ENCODE measurements at regions not wholly inside any gene's neighbourhood (a gene's known extent, or its start where the extent isn't known, plus 50 kb on each side); places are given as distances from the start of the nearest gene placed in this dataset.

DNA sequence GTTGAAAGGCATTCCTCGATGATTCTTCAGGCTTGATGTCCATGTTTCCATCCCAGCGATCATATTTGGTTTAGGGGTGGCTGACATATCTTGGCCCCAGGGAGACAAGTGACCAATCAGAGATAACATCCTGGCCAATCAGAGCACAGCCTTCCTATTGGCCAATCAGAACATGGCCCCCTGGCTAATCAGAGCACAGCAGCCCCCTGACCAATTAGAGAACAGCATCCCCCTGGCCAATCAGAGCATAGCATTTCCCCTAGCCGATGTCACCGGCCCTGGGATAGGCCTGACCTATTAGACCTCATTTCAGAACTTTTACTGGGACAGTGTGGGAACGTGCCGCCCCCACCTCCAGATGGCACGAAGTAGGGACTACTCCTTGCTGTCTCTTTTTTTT is 182.2 kb downstream of the AACS start:
- H3K27ac Mint-ChIP-seq, result no peak overlapping the region
- H3K4me3 Mint-ChIP-seq, result no peak overlapping the region
- H3K9me3 Mint-ChIP-seq, result no peaks in the 10 kb centered on the region
- H3K27me3 Mint-ChIP-seq, result peaks cover 10% of the 10 kb centered on the region
- H3K36me3 Mint-ChIP-seq, result no peaks in the 10 kb centered on the region
- no peaks in the 10 kb centered on the region for H3K4me1 Mint-ChIP-seq

- peaks cover 8% of the 10 kb centered on the region for H3K27me3 Mint-ChIP-seq
Measured at GRCh38 chr12:125249066-125249824, 184.0 kb downstream of the AACS start.

DNA sequence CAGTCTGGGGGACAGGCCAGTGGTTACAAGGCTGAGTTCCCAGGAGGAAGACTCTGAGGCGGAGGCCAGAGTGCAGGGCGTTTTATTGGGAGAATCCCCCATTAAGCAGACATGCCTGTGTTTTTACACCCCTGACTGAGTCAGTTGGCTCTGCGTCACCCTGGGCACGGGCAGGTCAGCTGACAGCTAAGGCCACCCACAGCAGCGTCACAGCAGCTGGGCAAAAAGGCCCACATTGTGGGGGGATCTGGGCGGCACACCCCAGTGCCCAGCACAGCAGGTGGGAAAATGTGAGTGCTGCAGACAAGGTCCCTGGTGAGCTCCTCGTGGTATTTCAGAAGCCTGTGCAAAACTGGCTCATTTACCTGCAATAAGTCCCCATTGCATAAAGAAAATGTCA is 184.7 kb downstream of the AACS start:
- H3K9me3 Mint-ChIP-seq, result no peaks in the 10 kb centered on the region
- H3K27ac Mint-ChIP-seq, result no peak overlapping the region
- H3K4me1 Mint-ChIP-seq, result no peaks in the 10 kb centered on the region
- peaks cover 5% of the 10 kb centered on the region for H3K27me3 Mint-ChIP-seq
- no peaks in the 10 kb centered on the region for H3K36me3 Mint-ChIP-seq
- H3K4me3 Mint-ChIP-seq, result no peak overlapping the region

More at GRCh38 chr12:125249066-125249824, 184.0 kb downstream of the AACS start:
- Mint-ChIP-seq H3K27ac (no peak overlapping the region), H3K36me3 (no peaks in the 10 kb centered on the region), H3K4me1 (no peaks in the 10 kb centered on the region), H3K4me3 (no peak overlapping the region), H3K9me3 (no peaks in the 10 kb centered on the region)

DNA sequence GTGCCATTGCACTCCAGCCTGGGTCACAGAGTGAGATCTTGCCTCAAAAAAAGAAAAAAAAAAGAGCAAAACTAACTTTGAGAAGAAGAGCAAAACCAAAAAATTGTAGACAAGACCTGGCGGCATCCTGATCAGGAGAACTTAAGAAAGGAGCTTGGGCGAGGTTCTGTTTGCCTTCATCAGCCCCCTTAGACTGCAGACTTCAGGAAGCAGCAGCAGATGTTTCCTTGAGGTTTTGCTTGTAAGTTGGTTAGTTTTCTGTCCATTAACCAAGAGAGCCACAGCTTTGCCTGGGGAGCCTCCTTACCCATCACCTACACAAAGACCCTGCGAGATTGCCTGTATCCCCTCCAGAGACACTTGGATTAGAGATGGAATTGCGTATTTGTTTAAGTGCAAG is 189.0 kb downstream of the AACS start:
- Mint-ChIP-seq H3K36me3 (no peaks in the 10 kb centered on the region), H3K4me1 (no peaks in the 10 kb centered on the region), H3K27me3 (peaks cover 4% of the 10 kb centered on the region), H3K27ac (no peak overlapping the region), H3K4me3 (no peak overlapping the region), H3K9me3 (no peaks in the 10 kb centered on the region)

DNA sequence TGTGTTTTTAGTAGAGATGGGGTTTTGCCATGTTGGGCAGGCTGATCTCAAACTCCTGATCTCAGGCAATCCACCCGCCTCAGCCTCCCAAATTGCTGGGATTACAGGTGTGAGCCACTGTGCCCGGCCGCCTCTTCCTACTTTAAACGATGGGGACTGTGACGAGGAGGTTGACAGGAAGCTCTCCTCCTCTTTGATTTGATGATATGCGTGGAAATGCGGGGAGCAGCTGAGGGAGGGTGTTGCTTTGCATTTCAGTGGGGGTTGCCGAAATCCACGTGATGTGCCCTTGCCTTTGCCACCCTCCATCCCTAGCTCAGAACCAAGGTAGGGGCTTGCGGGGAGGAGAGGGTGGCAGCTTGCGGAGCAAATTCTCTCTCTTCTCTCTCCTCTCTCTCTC is 189.6 kb downstream of the AACS start:
- Mint-ChIP-seq H3K4me1 (no peaks in the 10 kb centered on the region), H3K36me3 (no peaks in the 10 kb centered on the region)

GRCh38 chr12:125255935-125256633 is 190.8 kb downstream of the AACS start:
- Mint-ChIP-seq H3K27me3 (peaks cover 5% of the 10 kb centered on the region), H3K4me3 (no peak overlapping the region), H3K9me3 (no peaks in the 10 kb centered on the region), H3K27ac (no peak overlapping the region), H3K4me1 (no peaks in the 10 kb centered on the region), H3K36me3 (no peaks in the 10 kb centered on the region)

More for the DNA sequence above, 189.6 kb downstream of the AACS start:
- no peaks in the 10 kb centered on the region for H3K9me3 Mint-ChIP-seq
- H3K4me3 Mint-ChIP-seq, result no peak overlapping the region
- H3K27me3 Mint-ChIP-seq, result peaks cover 5% of the 10 kb centered on the region
- no peak overlapping the region for H3K27ac Mint-ChIP-seq

DNA sequence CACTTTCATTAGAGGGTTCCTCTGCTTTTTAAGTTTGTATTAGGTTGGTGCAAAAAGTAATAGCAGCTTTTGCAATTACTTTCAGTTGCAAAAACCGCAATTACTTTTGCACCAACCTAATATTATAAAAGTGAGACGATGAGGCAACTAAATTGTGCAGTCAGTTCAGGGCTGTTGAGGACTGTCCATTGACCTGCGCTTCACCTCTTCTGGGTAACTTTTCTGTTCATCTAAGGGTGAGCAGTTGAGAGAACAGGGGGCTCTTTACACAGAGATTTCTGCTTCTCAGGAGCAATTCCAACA is 191.3 kb downstream of the AACS start:
- H3K27me3 Mint-ChIP-seq, result peaks cover 5% of the 10 kb centered on the region
- H3K36me3 Mint-ChIP-seq, result no peaks in the 10 kb centered on the region
- no peaks in the 10 kb centered on the region for H3K9me3 Mint-ChIP-seq
- H3K4me3 Mint-ChIP-seq, result no peak overlapping the region
- H3K27ac Mint-ChIP-seq, result no peak overlapping the region
- no peaks in the 10 kb centered on the region for H3K4me1 Mint-ChIP-seq

- Mint-ChIP-seq H3K27me3 (peaks cover 7% of the 10 kb centered on the region), H3K4me1 (no peaks in the 10 kb centered on the region), H3K4me3 (no peak overlapping the region), H3K36me3 (no peaks in the 10 kb centered on the region), H3K27ac (no peak overlapping the region), H3K9me3 (no peaks in the 10 kb centered on the region)
Measured at GRCh38 chr12:125259178-125259867, 194.1 kb downstream of the AACS start.

DNA sequence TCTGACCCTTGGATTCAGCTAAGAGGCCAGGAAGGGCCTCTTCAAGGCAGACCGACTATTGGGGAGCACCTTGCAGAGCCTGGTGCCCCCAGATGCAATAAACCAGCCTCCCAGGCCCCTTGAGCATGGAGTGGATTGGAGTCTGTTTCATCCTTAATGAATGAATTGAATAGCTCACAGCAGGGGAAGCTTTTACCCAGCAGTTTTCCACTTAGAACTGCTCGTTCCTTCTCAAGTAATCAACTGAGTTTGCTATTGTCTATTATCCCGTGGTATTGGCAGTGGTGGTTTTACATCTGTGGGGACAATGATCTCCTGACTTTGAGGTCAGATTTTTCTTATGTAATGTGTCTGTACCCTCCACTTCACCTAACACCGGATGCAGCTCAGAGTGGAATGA is 197.6 kb downstream of the AACS start:
- no peaks in the 10 kb centered on the region for H3K4me1 Mint-ChIP-seq
- H3K27ac Mint-ChIP-seq, result no peak overlapping the region
- no peak overlapping the region for H3K4me3 Mint-ChIP-seq

DNA sequence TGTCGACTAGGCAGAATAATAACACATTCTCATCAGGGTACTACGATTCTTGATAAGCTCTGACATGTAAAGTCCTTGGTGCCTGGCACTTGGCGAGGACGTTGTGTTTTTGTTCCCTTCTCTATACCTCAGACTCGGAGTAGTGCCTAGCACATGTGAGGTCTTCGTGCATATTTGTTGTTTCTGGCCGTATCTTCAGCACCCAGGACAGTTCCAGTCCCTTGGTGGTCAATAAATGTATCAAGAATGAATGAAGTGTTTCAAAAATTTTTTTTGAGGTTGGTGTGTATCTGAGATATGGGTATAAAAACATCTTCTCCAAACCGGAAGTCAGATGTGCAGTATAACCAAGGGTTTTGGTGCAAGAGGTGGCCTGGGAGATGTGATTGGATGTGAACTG is 198.2 kb downstream of the AACS start:
- Mint-ChIP-seq H3K36me3 (no peaks in the 10 kb centered on the region), H3K9me3 (no peaks in the 10 kb centered on the region), H3K4me3 (no peak overlapping the region), H3K27me3 (peaks cover 6% of the 10 kb centered on the region), H3K27ac (no peak overlapping the region), H3K4me1 (no peaks in the 10 kb centered on the region)

More for the DNA sequence above, 197.6 kb downstream of the AACS start:
- Mint-ChIP-seq H3K36me3 (no peaks in the 10 kb centered on the region), H3K27me3 (peaks cover 6% of the 10 kb centered on the region), H3K9me3 (no peaks in the 10 kb centered on the region)

DNA sequence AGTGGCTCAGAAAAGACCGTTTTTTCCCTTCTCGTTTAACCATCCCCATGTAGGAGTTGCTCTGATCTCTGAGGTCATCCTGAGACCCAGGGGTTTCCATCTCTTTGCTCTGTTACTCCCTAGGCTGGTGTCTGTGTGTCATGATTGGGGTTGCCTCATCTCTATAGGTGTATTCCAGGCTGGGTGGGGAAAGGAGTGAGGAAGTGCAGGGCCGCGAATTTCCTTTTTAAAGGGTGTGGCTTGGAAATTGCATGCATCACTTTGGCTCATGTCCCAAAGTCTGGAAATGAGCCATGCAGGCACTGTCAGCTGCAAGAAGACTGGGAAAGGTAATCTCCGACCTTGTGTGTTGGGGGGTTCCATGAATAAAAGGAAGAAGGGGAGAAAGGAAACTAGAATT is 201.9 kb downstream of the AACS start:
- Mint-ChIP-seq H3K27ac (no peak overlapping the region), H3K9me3 (no peaks in the 10 kb centered on the region)

DNA sequence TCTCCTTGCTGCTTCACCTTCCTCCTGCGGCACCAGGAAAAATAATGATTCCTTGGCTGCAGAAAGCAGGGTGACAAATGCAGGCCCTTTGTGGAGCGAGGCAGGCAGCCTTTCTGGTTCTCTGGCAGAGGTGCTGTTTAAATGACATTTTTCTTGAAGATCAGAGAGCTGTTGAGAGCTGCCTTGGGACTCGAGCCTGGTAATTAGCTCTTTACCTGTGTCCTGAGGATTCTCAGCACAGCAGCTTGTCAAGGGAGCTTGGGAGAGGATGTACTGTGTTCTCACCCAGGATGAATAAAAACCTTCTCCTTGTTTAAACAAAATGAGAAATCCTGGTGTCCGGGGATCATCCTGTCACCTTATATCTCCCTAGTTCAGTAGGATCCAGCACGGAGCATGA is 204.0 kb downstream of the AACS start:
- Mint-ChIP-seq H3K4me3 (no peak overlapping the region), H3K27ac (no peak overlapping the region), H3K27me3 (peaks cover 4% of the 10 kb centered on the region), H3K9me3 (no peaks in the 10 kb centered on the region), H3K4me1 (no peaks in the 10 kb centered on the region), H3K36me3 (no peaks in the 10 kb centered on the region)

More for the DNA sequence above, 201.9 kb downstream of the AACS start:
- Mint-ChIP-seq H3K4me1 (no peaks in the 10 kb centered on the region), H3K36me3 (no peaks in the 10 kb centered on the region), H3K4me3 (no peak overlapping the region), H3K27me3 (peaks cover 6% of the 10 kb centered on the region)

GRCh38 chr12:125271892-125272291 is 206.7 kb downstream of the AACS start:
- no peak overlapping the region for H3K27ac Mint-ChIP-seq
- no peaks in the 10 kb centered on the region for H3K9me3 Mint-ChIP-seq
- peaks cover 6% of the 10 kb centered on the region for H3K27me3 Mint-ChIP-seq
- H3K4me3 Mint-ChIP-seq, result no peak overlapping the region
- H3K4me1 Mint-ChIP-seq, result no peaks in the 10 kb centered on the region
- H3K36me3 Mint-ChIP-seq, result no peaks in the 10 kb centered on the region

- Mint-ChIP-seq H3K4me1 (no peaks in the 10 kb centered on the region), H3K27me3 (peaks cover 6% of the 10 kb centered on the region), H3K4me3 (no peak overlapping the region), H3K36me3 (no peaks in the 10 kb centered on the region), H3K27ac (no peak overlapping the region), H3K9me3 (no peaks in the 10 kb centered on the region)
Measured at GRCh38 chr12:125272383-125272933, 207.2 kb downstream of the AACS start.

GRCh38 chr12:125276567-125276966 is 211.3 kb downstream of the AACS start:
- no peaks in the 10 kb centered on the region for H3K36me3 Mint-ChIP-seq
- H3K27me3 Mint-ChIP-seq, result peaks cover 12% of the 10 kb centered on the region
- no peaks in the 10 kb centered on the region for H3K9me3 Mint-ChIP-seq
- no peak overlapping the region for H3K27ac Mint-ChIP-seq
- no peak overlapping the region for H3K4me3 Mint-ChIP-seq
- H3K4me1 Mint-ChIP-seq, result no peaks in the 10 kb centered on the region
